ENCODE measurements at regions not wholly inside any gene's neighbourhood (a gene's known extent, or its start where the extent isn't known, plus 50 kb on each side); places are given as distances from the start of the nearest gene placed in this dataset.

DNA sequence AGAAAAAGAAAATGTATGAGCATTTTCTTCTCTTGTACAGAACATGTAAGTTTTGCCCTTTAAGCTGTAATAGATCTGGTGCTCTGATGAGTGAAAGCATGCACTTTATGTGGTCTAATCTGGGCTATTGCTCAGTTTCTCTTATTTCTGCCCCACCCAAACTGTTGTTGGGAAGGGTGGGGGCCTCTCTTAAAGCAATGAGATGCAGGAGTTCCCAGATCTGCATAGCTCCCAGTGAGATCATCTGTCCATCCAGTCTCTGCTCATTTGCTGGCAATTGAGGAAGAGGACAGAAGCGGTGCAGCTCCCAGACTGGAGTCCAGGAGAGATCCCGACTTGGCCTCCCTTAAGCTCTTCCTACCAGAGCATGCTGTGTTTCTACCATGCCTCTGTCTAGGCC is 114.9 kb upstream of the SORCS3 start:
- no peak for DNase-seq

DNA sequence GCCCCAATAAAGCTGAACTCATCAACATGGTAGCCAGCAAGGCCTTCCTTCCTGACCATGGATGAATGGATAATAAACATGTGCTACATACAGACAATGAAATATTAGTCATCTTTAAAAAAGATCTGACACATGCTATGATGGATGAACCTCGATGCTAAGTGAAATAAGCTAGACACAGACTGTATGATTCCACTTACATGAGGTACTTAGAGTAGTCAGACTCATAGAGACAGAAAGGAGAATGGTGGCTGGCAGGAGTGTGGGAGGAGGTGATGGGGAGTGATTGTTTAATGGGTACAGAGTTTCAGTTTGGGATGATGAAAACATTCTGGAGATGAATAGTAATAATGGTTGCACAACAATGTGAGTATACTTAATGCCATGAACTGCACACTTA is 114.1 kb upstream of the SORCS3 start:
- Histone ChIP-seq H3K4me1 (no peaks in the 10 kb centered on the region), H3K4me3 (no peak overlapping the region), H3K9me3 (no peaks in the 10 kb centered on the region), H3K36me3 (no peaks in the 10 kb centered on the region), H3K27me3 (no peaks in the 10 kb centered on the region), H3K27ac (no peak overlapping the region)
- intact Hi-C loops (cut with DNase I) = no loop called here
- DNase-seq = no peak
- WGBS, 2 donors = 33 to 64% methylated on average over 1 of the region's 1 CpG
- TF ChIP-seq POLR2A (IDR thresholded peaks at IDR 0.05) = no peak
- TF ChIP-seq, protein P1, sequence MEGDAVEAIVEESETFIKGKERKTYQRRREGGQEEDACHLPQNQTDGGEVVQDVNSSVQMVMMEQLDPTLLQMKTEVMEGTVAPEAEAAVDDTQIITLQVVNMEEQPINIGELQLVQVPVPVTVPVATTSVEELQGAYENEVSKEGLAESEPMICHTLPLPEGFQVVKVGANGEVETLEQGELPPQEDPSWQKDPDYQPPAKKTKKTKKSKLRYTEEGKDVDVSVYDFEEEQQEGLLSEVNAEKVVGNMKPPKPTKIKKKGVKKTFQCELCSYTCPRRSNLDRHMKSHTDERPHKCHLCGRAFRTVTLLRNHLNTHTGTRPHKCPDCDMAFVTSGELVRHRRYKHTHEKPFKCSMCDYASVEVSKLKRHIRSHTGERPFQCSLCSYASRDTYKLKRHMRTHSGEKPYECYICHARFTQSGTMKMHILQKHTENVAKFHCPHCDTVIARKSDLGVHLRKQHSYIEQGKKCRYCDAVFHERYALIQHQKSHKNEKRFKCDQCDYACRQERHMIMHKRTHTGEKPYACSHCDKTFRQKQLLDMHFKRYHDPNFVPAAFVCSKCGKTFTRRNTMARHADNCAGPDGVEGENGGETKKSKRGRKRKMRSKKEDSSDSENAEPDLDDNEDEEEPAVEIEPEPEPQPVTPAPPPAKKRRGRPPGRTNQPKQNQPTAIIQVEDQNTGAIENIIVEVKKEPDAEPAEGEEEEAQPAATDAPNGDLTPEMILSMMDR (IDR thresholded peaks at IDR 0.05) = no peak
- no peak for TF ChIP-seq EP300 (IDR thresholded peaks at IDR 0.05)
- no peak for TF ChIP-seq POLR2AphosphoS5 (IDR thresholded peaks at IDR 0.05)

More for the DNA sequence above, 114.9 kb upstream of the SORCS3 start:
- Histone ChIP-seq H3K27ac (no peak overlapping the region), H3K4me1 (no peaks in the 10 kb centered on the region), H3K9me3 (no peaks in the 10 kb centered on the region), H3K36me3 (no peaks in the 10 kb centered on the region), H3K4me3 (no peak overlapping the region), H3K27me3 (no peaks in the 10 kb centered on the region)
- intact Hi-C loops (cut with DNase I) = no loop called here
- WGBS, 2 donors = 85 to 86% methylated on average over 2 of the region's 2 CpGs
- no peak for TF ChIP-seq POLR2AphosphoS5 (IDR thresholded peaks at IDR 0.05)
- no peak for TF ChIP-seq EP300 (IDR thresholded peaks at IDR 0.05)

DNA sequence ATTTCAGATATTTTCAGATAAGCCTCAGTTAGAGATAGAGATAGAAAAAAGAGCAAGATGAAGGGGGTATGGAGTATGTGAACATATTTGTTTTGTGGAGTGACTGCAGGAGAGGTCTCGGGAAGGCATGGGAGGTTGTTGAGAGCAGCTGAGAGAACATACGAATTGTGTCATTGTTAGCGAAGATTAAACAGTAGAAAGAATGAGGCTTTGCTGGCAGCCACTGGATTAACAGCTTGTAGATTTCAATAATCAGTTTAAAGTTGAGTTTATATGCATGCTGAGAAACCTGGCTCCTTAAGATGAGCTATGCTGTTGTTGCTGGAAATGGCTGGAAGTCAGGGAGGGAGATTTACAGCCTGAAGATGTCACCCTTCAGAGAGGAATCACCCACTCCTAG is 100.9 kb upstream of the SORCS3 start:
- intact Hi-C loops (cut with DNase I) = no loop called here
- no peak overlapping the region for H3K4me3 ChIP-seq
- WGBS, 2 donors = 50 to 65% methylated on average over 3 of the region's 3 CpGs
- no peak for DNase-seq
- H3K4me1 ChIP-seq = no peaks in the 10 kb centered on the region
- no peaks in the 10 kb centered on the region for H3K27me3 ChIP-seq
- H3K36me3 ChIP-seq = no peaks in the 10 kb centered on the region
- no peak overlapping the region for H3K27ac ChIP-seq
- no peak for TF ChIP-seq POLR2AphosphoS5 (IDR thresholded peaks at IDR 0.05)
- no peak for TF ChIP-seq POLR2A (IDR thresholded peaks at IDR 0.05)
- TF ChIP-seq EP300 (IDR thresholded peaks at IDR 0.05) = no peak
- TF ChIP-seq, protein P1 (IDR thresholded peaks at IDR 0.05) = no peak
- no peaks in the 10 kb centered on the region for H3K9me3 ChIP-seq

DNA sequence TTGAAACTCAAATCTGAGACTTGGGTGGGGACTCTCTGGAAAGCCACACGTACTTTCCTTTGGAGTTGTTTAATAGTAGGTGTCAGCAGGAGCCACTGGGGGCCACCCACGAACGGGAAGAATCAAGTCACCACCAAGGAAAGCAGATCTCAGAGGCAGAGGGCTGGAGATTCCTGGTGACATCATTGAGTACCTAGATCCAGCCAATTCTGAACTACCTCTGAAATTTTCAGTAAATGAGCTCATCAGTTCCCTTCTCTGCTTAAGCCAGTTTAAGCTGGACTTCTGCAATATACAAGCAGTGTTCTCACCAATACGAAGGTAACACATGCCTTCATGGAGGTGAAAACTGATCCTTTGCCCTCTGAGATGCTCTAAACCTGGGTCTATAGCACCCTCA is 99.3 kb upstream of the SORCS3 start:
- H3K36me3 ChIP-seq = no peaks in the 10 kb centered on the region
- no peak overlapping the region for H3K27ac ChIP-seq
- H3K4me3 ChIP-seq = no peak overlapping the region
- DNase-seq = no peak
- 53 to 70% methylated on average over 4 of the region's 4 CpGs for WGBS, 2 donors
- H3K4me1 ChIP-seq = no peaks in the 10 kb centered on the region
- TF ChIP-seq EP300 (IDR thresholded peaks at IDR 0.05) (no peak), POLR2A (IDR thresholded peaks at IDR 0.05) (no peak), POLR2AphosphoS5 (IDR thresholded peaks at IDR 0.05) (no peak)
- TF ChIP-seq, protein P1 (IDR thresholded peaks at IDR 0.05) = no peak
- intact Hi-C loops (cut with DNase I) = no loop called here
- no peaks in the 10 kb centered on the region for H3K27me3 ChIP-seq
- H3K9me3 ChIP-seq = no peaks in the 10 kb centered on the region

DNA sequence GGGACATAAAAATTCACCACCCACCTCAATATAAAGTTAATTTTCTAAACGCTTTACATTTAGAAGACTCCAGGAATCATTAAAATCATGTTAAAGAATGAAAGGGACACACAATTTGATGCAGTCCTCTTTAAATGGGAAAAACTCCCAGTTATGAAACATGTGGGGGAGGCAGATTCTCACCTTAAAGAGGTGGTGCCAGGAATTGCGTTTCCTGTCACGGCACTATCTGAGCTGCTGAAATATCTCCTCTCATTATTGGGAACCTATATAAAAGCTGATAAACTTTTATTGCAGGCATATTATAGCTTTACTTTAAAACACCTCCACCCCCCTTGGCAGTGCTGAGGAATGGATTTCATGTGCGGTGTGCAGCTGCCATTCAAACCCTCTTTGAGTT is 94.8 kb upstream of the SORCS3 start:
- Histone ChIP-seq H3K27ac (no peak overlapping the region), H3K4me3 (no peak overlapping the region), H3K36me3 (no peaks in the 10 kb centered on the region), H3K27me3 (no peaks in the 10 kb centered on the region), H3K4me1 (no peaks in the 10 kb centered on the region), H3K9me3 (no peaks in the 10 kb centered on the region)
- intact Hi-C loops (cut with DNase I) = no loop called here
- 46 to 89% methylated on average over 4 of the region's 4 CpGs for WGBS, 2 donors
- TF ChIP-seq POLR2A (IDR thresholded peaks at IDR 0.05) = no peak
- TF ChIP-seq, protein P1 (IDR thresholded peaks at IDR 0.05) = no peak
- no peak for TF ChIP-seq EP300 (IDR thresholded peaks at IDR 0.05)
- no peak for TF ChIP-seq POLR2AphosphoS5 (IDR thresholded peaks at IDR 0.05)
- DNase-seq = no peak
